ENCODE measurements at regions not wholly inside any gene's neighbourhood (a gene's known extent, or its start where the extent isn't known, plus 50 kb on each side); places are given as distances from the start of the nearest gene placed in this dataset.

GRCh38 chr1:239742416-239743109 lies 349.1 kb upstream of the FMN2 start:
- Histone ChIP-seq H3K36me3 (no peaks in the 10 kb centered on the region), H3K27ac (no peak overlapping the region), H3K4me3 (no peak overlapping the region), H3K27me3 (no peaks in the 10 kb centered on the region), H3K9me3 (no peaks in the 10 kb centered on the region), H3K4me1 (no peaks in the 10 kb centered on the region)
- TF ChIP-seq POLR2A (IDR thresholded peaks at IDR 0.05) (no peak), POLR2AphosphoS5 (IDR thresholded peaks at IDR 0.05) (no peak)
- TF ChIP-seq, protein P1, sequence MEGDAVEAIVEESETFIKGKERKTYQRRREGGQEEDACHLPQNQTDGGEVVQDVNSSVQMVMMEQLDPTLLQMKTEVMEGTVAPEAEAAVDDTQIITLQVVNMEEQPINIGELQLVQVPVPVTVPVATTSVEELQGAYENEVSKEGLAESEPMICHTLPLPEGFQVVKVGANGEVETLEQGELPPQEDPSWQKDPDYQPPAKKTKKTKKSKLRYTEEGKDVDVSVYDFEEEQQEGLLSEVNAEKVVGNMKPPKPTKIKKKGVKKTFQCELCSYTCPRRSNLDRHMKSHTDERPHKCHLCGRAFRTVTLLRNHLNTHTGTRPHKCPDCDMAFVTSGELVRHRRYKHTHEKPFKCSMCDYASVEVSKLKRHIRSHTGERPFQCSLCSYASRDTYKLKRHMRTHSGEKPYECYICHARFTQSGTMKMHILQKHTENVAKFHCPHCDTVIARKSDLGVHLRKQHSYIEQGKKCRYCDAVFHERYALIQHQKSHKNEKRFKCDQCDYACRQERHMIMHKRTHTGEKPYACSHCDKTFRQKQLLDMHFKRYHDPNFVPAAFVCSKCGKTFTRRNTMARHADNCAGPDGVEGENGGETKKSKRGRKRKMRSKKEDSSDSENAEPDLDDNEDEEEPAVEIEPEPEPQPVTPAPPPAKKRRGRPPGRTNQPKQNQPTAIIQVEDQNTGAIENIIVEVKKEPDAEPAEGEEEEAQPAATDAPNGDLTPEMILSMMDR (IDR thresholded peaks at IDR 0.05): no peak
- intact Hi-C loops (cut with DNase I; ENCODE audit: low total_unique reads): no loop called here
- no peak for DNase-seq (ENCODE audit: low spot score in 2 of 2)

DNA sequence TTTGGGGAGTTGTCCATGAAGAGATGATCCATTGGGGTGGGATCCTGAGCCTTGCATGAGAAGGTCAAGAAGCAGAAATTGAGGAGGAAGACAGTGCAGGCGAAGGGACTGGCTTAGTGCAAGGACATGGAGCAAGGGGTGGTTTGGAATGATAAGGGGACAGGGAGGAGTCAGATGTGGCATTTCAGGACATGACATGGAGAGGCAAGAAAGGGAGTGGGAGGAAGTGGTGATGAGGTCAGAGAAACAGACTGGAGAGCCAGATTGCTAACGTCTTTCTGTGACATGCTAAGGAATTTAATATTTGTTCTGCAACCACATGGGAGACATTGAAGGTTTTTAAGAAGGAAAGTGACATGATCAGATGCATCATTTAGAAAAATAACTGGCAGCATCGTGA lies 346.8 kb upstream of the FMN2 start:
- Histone ChIP-seq H3K36me3 (no peaks in the 10 kb centered on the region), H3K4me3 (no peak overlapping the region)

DNA sequence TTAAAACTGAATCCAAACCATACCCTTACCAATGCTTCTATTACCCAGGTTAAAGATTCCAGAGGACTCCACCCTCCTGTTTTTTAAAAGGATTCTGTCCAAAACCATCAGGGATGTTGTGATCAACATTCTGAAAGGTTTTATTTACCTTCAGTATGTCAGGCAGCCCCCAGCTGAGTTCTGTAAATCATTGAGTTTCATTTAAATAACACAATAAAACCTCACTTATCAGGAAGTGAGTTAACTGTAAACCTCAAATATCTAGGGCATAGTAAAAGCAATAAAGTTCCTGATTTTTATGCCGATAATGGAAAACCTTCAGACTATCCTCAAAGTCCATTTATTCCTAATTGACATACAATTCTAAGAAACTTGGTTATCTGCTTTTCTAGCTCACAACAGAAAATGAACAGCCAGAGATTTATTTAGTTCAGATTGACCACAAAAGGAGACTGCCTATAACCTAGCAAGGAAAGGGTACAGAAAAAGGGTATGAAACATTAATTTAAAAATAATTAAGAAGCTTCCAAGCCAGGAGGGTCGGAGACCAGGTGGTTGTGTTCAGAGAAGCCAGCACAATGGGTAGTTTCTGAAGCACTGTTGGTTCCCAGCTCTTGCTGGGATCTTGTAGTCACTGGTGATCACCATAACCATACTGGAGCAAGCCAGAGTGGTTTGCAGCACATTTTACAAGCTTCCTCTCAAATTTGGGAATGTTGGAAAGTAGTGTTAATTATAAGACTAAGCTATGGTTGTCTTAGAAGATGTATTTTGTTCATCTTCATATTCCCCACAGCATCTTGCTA lies 336.4 kb upstream of the FMN2 start:
- no peaks in the 10 kb centered on the region for H3K36me3 ChIP-seq
- no peak for DNase-seq (ENCODE audit: low spot score in 2 of 2)
- H3K4me3 ChIP-seq: no peak overlapping the region
- H3K4me1 ChIP-seq: no peaks in the 10 kb centered on the region
- TF ChIP-seq POLR2A (IDR thresholded peaks at IDR 0.05) (no peak), POLR2AphosphoS5 (IDR thresholded peaks at IDR 0.05) (no peak)
- TF ChIP-seq, protein P1 (IDR thresholded peaks at IDR 0.05): no peak
- no peaks in the 10 kb centered on the region for H3K9me3 ChIP-seq
- no peaks in the 10 kb centered on the region for H3K27me3 ChIP-seq
- intact Hi-C loops (cut with DNase I; ENCODE audit: low total_unique reads): no loop called here
- H3K27ac ChIP-seq: no peak overlapping the region

More for the DNA sequence above, 346.8 kb upstream of the FMN2 start:
- Histone ChIP-seq H3K9me3 (no peaks in the 10 kb centered on the region), H3K4me1 (no peaks in the 10 kb centered on the region), H3K27ac (no peak overlapping the region), H3K27me3 (no peaks in the 10 kb centered on the region)
- DNase-seq (ENCODE audit: low spot score in 2 of 2): no peak
- TF ChIP-seq POLR2AphosphoS5 (IDR thresholded peaks at IDR 0.05) (no peak), POLR2A (IDR thresholded peaks at IDR 0.05) (no peak)
- TF ChIP-seq, protein P1 (IDR thresholded peaks at IDR 0.05): no peak
- intact Hi-C loops (cut with DNase I; ENCODE audit: low total_unique reads): no loop called here

DNA sequence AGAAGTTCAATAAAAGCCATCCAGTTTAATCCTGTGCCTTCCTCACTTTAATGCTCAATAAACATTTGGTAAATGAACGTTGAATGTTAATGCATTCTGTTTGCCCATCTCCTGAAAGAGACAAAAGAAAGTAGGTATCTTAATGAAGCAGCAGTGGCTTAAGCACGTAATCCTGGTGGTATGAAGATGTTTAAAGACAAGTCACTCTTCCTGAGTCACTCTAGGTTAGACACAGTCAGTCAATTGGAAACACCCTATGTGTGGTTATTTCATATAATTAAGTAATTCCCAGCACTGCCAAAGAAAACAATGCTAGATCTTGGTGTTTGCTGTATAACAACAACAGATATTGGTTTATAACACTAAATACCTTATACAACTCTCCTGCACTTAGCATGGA lies 334.0 kb upstream of the FMN2 start:
- H3K4me1 ChIP-seq: no peaks in the 10 kb centered on the region
- H3K27me3 ChIP-seq: no peaks in the 10 kb centered on the region
- TF ChIP-seq POLR2AphosphoS5 (IDR thresholded peaks at IDR 0.05) (no peak), POLR2A (IDR thresholded peaks at IDR 0.05) (no peak)
- TF ChIP-seq, protein P1 (IDR thresholded peaks at IDR 0.05): no peak
- intact Hi-C loops (cut with DNase I; ENCODE audit: low total_unique reads): no loop called here
- no peaks in the 10 kb centered on the region for H3K36me3 ChIP-seq
- H3K9me3 ChIP-seq: no peaks in the 10 kb centered on the region
- no peak for DNase-seq (ENCODE audit: low spot score in 2 of 2)
- no peak overlapping the region for H3K4me3 ChIP-seq
- no peak overlapping the region for H3K27ac ChIP-seq

- Histone ChIP-seq H3K4me1 (no peaks in the 10 kb centered on the region), H3K27ac (no peak overlapping the region), H3K9me3 (no peaks in the 10 kb centered on the region), H3K36me3 (no peaks in the 10 kb centered on the region), H3K27me3 (no peaks in the 10 kb centered on the region), H3K4me3 (no peak overlapping the region)
- no peak for DNase-seq (ENCODE audit: low spot score in 2 of 2)
- TF ChIP-seq POLR2A (IDR thresholded peaks at IDR 0.05) (no peak), POLR2AphosphoS5 (IDR thresholded peaks at IDR 0.05) (no peak)
- TF ChIP-seq, protein P1 (IDR thresholded peaks at IDR 0.05): no peak
- intact Hi-C loops (cut with DNase I; ENCODE audit: low total_unique reads): no loop called here
Measured at GRCh38 chr1:239758756-239759155, 332.9 kb upstream of the FMN2 start.

Data from breast epithelium (tissue), 4 donors.